BE2C (cell line): ENCODE measurements at regions not wholly inside any gene's neighbourhood (a gene's known extent, or its start where the extent isn't known, plus 50 kb on each side); places are given as distances from the start of the nearest gene placed in this dataset.

Experiments
- DNase-seq: peaks from one replicate; pipeline ENCODE4 v3.0.0-alpha.2; 2020
- H3K27me3 ChIP-seq: fragments of 250-450 bp; sonication (Bioruptor Pico); 2 replicates; pipeline ENCODE4 v1.5.1; 2020; ENCODE audit warnings: mild to moderate bottlenecking
- H3K36me3 ChIP-seq: fragments of 250-450 bp; sonication (Bioruptor Pico); 2 replicates; pipeline ENCODE4 v1.5.1; 2020; ENCODE audit warnings: mild to moderate bottlenecking
- H3K4me1 ChIP-seq: fragments of 250-450 bp; sonication (Bioruptor Pico); 2 replicates; pipeline ENCODE4 v1.5.1; 2020
- H3K4me3 ChIP-seq: 2 replicates; pipeline ENCODE4 v1.5.1; 2011; ENCODE audit warnings: low read depth, low read length
- H3K9me3 ChIP-seq: fragments of 250-450 bp; sonication (Bioruptor Pico); 2 replicates; pipeline ENCODE4 v1.5.1; 2020
- TF ChIP-seq, protein P1 (sequence below): IDR thresholded peaks from 2 replicates; pipeline ENCODE4 v1.5.1; 2012; ENCODE audit warnings: mild to moderate bottlenecking, low read depth, low read length

DNA sequence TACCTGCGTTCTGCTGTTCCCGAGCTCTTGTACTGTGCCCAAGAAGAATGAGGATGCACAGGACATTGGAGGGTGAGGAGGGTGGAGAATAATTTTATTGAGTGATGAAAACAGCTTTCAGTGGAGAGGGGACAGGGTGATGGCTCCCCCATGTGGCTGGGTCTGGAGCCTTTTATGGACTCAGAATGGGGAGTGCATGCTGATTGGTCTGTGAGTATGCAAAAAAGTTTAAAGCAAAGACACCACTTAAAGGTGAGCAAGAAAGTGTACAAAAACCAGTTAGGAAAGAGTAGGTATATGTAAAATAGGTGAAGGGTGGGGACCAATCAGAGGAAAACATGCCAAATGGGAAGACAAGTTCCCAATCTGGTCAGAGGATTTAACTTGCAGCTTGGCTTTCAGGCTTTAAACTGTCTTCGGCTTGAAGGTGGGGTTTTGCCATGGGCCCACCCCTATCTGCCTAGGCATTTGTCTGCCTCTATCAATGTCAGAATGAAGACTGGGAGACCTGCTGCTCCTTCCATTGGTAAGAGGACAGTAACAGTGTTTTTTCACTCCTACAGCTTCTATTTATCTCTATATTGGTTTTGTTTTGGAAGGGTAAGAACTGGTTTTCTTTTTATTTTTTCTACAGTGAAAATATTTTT is 118.0 kb upstream of the RAI14 start:
- Histone ChIP-seq H3K9me3 (no peaks in the 10 kb centered on the region), H3K4me1 (no peaks in the 10 kb centered on the region), H3K36me3 (no peaks in the 10 kb centered on the region), H3K27me3 (peaks cover 9% of the 10 kb centered on the region), H3K4me3 (no peak overlapping the region)
- DNase-seq: no peak
- TF ChIP-seq, protein P1, sequence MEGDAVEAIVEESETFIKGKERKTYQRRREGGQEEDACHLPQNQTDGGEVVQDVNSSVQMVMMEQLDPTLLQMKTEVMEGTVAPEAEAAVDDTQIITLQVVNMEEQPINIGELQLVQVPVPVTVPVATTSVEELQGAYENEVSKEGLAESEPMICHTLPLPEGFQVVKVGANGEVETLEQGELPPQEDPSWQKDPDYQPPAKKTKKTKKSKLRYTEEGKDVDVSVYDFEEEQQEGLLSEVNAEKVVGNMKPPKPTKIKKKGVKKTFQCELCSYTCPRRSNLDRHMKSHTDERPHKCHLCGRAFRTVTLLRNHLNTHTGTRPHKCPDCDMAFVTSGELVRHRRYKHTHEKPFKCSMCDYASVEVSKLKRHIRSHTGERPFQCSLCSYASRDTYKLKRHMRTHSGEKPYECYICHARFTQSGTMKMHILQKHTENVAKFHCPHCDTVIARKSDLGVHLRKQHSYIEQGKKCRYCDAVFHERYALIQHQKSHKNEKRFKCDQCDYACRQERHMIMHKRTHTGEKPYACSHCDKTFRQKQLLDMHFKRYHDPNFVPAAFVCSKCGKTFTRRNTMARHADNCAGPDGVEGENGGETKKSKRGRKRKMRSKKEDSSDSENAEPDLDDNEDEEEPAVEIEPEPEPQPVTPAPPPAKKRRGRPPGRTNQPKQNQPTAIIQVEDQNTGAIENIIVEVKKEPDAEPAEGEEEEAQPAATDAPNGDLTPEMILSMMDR: peak; percentile 57

DNA sequence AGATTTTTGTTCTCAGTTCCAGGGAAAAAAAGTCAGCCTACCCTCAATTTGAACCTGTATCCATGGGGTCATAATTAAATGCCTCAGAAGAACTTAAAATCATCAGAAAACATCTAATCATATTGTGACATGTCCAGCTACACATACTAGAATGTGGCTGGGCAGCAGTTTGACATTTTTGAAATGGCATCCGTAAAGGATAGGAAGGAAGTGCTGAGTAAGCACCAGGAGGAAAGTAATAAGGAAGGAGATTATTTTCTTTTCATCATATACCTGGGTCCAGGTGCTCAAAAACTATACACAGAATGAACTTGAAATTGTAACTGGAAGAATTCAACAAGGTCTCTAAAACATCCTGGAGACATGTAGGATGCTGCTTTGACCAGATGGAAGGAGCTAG is 116.9 kb upstream of the RAI14 start:
- H3K4me3 ChIP-seq: no peak overlapping the region
- H3K27me3 ChIP-seq: peaks cover 9% of the 10 kb centered on the region
- H3K4me1 ChIP-seq: no peaks in the 10 kb centered on the region

DNA sequence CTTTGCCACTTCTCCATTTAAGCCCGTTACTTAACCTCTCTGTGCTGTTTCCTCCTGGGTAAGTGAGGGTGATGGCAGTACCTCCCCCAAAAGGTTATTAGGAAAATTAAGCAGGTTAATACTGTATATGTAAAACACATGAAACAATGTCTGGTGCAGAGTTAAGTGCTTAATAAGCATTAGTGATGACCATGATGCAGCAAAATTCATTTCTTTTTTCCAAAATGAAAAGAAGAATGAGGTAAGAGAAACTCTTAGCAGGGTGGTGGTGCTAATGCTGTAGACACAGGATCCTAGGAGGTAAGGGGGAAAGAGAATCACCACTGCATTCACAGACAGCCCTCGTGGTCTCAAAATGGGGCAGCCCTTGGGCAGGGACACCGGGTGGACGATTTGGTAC is 115.1 kb upstream of the RAI14 start:
- Histone ChIP-seq H3K4me3 (no peak overlapping the region), H3K27me3 (peaks cover 9% of the 10 kb centered on the region), H3K9me3 (no peaks in the 10 kb centered on the region), H3K4me1 (no peaks in the 10 kb centered on the region), H3K36me3 (no peaks in the 10 kb centered on the region)
- TF ChIP-seq, protein P1: no peak
- DNase-seq: no peak

More for the DNA sequence above, 116.9 kb upstream of the RAI14 start:
- Histone ChIP-seq H3K9me3 (no peaks in the 10 kb centered on the region), H3K36me3 (no peaks in the 10 kb centered on the region)
- no peak for DNase-seq
- TF ChIP-seq, protein P1: no peak

DNA sequence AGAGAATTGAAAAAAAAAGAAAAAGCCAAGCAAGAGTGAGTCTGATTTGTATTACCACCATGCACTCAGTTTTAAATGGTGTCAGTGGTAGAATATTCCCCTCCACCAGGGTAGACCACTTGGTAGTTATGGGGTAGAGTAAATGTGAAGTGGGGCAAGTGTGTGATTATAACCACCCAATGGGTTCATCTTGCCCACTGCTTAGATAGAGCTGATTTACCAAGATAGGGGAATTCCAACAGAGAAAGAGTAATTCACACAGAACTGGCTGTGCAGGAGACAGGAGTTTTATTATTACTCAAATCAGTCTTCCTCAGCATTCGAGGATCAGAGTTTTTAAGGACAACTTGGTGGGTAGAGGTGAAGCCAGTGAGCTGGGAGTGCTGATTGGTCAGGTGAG is 113.3 kb upstream of the RAI14 start:
- H3K4me1 ChIP-seq: no peaks in the 10 kb centered on the region
- peaks cover 7% of the 10 kb centered on the region; the same call in 1 of the 2 replicates for H3K27me3 ChIP-seq
- no peaks in the 10 kb centered on the region for H3K9me3 ChIP-seq
- TF ChIP-seq, protein P1: no peak
- H3K36me3 ChIP-seq: no peaks in the 10 kb centered on the region
- DNase-seq: no peak
- no peak overlapping the region for H3K4me3 ChIP-seq

DNA sequence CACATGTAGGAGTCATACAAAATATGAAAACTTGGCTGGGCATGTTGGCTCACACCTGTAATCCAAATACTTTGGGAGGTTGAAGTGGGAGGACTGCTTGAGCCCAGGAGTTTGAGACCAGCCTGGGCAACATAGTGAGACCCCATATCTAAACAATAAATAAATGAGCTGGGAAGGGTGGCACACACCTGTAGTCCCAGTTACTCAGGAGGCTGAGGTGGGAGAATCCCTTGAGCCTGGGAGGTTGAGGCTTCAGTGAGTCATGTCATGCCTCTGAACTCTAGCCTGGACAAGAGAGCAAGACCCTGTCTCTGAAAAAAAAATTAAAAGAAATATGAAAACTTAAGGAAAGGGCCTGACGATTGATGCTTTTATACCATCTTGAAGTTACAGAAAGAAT is 112.4 kb upstream of the RAI14 start:
- no peak for DNase-seq
- Histone ChIP-seq H3K36me3 (no peaks in the 10 kb centered on the region), H3K9me3 (no peaks in the 10 kb centered on the region), H3K4me3 (no peak overlapping the region), H3K4me1 (no peaks in the 10 kb centered on the region), H3K27me3 (peaks cover 7% of the 10 kb centered on the region; the same call in 1 of the 2 replicates)
- TF ChIP-seq, protein P1: no peak

DNA sequence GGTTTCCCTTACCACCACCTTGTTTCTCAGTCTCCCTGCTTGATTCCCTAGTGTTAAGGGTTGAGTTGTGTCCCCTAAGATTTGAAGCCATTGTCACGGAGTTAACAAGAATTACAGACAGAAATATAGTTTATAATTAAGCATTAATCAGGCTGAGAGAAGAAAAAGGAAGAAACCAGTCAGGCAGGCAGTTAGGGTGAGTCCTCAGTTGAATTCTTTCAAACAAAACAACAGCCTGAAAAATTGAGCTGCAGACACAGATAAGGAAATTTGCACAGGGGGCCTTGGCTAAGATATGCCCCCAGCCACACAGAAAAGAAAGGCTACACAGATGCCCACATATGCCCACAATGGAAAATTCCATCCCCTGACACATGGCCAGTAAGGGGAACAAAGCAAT is 111.7 kb upstream of the RAI14 start:
- TF ChIP-seq, protein P1: no peak
- Histone ChIP-seq H3K9me3 (no peaks in the 10 kb centered on the region), H3K27me3 (peaks cover 6% of the 10 kb centered on the region; the same call in 1 of the 2 replicates), H3K36me3 (no peaks in the 10 kb centered on the region), H3K4me3 (no peak overlapping the region), H3K4me1 (no peaks in the 10 kb centered on the region)
- no peak for DNase-seq
